ENCODE measurements at regions not wholly inside any gene's neighbourhood (a gene's known extent, or its start where the extent isn't known, plus 50 kb on each side); places are given as distances from the start of the nearest gene placed in this dataset.
"Not testable (repeated sequence)": the region's sequence is repeated elsewhere in the genome, so short reads cannot be mapped to it uniquely, and the experiment has no call there.

DNA sequence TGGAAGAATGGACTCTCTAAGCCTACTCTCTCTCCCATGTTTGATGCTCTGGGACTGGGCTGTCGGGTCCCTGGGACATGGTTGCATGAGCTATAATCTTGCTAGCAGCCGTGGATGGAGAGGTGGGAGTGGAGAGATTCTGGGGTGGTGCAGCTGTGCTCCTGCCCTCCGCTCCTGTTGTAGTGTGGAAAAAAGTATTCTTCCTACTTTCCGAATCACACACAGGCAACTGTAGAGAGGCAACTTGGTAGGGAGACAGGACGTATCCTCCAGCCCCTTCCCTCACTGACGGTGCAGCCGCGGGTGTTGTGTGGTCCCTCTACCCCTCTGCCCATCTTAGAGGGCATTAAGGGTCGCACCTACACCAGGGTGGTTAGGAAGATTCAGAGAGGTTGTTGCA, 281.4 kb upstream of the TLE3 start:
- Mint-ChIP-seq H3K9me3 (peaks cover 9% of the 10 kb centered on the region), H3K27ac (no peak overlapping the region), H3K4me3 (no peak overlapping the region), H3K36me3 (ENCODE audit: low read depth) (no peaks in the 10 kb centered on the region), H3K27me3 (ENCODE audit: low read depth) (peaks cover 36% of the 10 kb centered on the region), H3K4me1 (ENCODE audit: low read depth) (no peaks in the 10 kb centered on the region)

DNA sequence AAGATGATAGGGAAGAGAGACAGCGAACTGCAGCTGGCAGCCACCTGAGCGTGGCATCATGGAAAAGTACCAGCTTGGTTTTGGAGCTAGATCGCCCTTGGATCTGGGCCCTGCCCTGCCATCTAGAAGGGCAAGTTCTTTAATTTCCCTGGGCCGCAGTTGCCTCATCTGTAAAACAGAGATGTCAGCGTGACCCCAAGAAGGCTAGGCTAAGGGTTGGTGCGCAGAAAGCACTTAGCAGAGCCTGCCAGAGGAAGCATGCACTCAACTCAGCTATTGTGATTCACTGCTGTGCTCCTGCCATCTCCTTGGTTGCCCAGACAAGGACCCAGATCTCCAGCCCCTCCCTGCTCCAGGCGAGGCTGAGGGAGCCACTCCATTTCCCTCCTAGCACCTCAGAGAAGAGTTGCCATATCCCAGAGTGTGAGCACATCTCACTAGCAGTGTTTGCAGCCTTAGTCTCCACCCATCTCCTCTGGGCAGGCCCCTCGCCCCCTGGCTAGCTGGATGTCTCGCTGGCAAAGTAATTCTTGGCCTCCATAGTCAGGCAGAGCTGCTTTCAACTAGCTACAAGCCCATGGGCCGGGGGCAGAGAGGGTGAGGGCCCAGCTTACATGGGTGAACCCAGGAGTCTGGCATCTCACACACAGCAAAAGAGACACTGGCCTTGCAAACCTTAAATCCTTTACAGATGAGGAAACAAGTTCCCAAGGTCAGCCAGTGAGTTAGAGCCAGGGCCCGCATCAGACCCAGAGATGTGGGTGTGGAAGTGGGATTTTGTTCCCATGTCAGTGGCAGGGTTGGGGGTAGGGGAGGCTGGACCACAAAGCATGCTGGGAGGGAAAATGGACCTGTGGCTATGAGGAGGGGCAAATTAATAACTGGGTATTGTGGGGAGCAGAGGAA, 280.7 kb upstream of the TLE3 start:
- no peak overlapping the region for H3K27ac Mint-ChIP-seq
- no peaks in the 10 kb centered on the region for H3K4me1 Mint-ChIP-seq (ENCODE audit: low read depth)

DNA sequence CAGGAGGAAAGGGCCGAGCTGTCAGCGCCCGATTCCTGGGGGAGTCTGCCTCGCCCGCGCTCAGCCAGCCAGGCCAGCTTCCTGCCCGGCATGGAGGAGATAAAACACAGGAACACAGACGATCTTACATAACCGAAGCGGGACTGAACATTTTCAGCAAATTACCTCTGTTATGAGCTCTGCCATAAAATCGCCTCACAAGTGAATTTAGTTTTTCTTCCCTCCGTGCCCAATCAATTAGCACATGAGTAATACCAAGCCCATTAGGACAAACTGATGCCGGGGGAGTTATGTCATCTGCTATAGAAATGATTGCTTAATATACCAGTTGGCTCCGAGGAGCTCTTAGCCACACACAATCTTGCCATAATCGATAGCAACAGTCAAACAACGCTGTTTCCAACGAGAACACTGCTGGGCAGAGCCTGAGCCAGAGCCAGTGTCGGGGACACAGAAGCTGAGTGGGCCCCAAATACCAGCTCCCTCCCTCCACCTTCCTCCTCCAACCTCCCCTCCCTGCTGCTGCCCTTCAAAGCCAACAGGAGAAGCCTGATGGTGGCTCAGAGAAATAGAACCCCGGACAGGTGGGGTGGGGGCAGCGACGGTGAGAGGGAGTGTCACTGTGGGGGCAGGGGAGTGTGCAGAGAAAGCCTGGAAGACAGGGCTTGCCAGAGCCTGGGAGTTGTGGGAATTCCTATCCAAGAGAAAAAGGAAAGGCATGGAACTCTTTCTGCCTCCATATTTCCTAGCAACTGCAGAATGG, 279.4 kb upstream of the TLE3 start:
- Mint-ChIP-seq H3K4me1 (ENCODE audit: low read depth) (no peaks in the 10 kb centered on the region), H3K27ac (no peak overlapping the region), H3K27me3 (ENCODE audit: low read depth) (peaks cover 54% of the 10 kb centered on the region)

More for the DNA sequence above, 280.7 kb upstream of the TLE3 start:
- H3K9me3 Mint-ChIP-seq, result peaks cover 9% of the 10 kb centered on the region
- no peak overlapping the region for H3K4me3 Mint-ChIP-seq
- no peaks in the 10 kb centered on the region for H3K36me3 Mint-ChIP-seq (ENCODE audit: low read depth)
- peaks cover 42% of the 10 kb centered on the region for H3K27me3 Mint-ChIP-seq (ENCODE audit: low read depth)

DNA sequence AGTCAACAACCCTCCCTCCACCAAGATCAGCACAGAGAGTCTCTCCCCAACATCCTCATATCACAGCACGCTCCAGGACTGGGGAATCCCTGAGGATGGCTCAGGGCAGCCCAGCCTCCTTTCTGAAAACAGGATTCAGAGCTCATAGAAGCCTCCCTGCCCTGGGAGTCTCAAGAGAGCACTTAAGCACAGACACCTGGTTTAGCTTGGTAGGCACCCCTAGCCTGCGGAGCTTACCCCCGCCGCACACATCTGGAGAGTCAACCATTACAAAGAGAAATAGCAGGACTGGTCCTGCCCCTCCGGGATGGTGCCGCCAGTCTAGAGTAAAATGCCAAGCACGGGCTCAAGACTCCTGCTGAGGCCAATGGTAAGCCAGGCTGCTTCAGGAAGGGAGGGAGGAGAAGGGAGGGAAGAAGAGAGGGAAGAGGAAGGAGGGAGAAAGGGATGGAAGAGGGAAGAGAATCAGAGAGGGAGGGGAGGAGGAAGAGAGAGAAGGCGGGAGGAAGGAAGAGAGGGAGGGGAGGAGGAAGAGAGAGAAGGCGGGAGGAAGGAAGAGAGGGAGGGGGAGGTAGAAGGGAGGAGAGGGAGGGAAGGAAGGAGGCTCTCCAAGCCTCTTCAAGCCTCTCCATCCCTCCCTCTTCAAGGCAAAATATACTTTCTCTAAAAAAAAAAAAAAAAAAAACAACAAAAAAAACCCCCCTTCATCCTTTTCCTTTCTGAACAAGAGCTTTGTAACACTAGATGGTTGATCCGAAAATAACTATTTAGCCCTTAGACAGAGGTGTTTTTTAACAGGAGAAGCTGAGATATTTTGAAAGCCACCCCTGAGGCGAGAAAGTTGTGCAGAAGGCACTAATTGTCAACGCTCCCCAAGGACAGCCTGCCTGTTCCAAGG, 278.6 kb upstream of the TLE3 start:
- Mint-ChIP-seq H3K27ac (no peak overlapping the region), H3K36me3 (ENCODE audit: low read depth) (no peaks in the 10 kb centered on the region), H3K4me3 (no peak overlapping the region), H3K4me1 (ENCODE audit: low read depth) (no peaks in the 10 kb centered on the region), H3K27me3 (ENCODE audit: low read depth) (peaks cover 57% of the 10 kb centered on the region), H3K9me3 (no peaks in the 10 kb centered on the region)

More for the DNA sequence above, 279.4 kb upstream of the TLE3 start:
- no peak overlapping the region for H3K4me3 Mint-ChIP-seq
- no peaks in the 10 kb centered on the region for H3K36me3 Mint-ChIP-seq (ENCODE audit: low read depth)
- peaks cover 8% of the 10 kb centered on the region for H3K9me3 Mint-ChIP-seq

DNA sequence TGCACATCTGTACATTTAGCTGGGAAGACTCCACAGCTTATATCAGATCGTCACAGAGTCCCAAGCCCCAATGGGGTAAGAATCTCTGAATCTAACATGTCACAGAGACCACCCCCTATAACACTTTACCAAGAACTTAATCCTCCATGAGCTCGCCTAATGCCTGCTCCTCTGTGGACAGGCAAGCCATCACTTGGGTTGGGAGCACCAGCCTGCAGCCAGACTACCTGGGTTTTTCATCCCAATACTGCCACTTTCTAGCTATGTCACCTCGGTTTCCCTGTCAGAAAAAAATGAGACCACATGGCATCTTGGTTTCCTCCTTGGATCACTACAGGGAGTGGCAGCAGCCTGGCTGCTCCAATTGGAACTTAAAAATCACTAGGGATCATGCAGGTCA, 277.9 kb upstream of the TLE3 start:
- peaks cover 64% of the 10 kb centered on the region for H3K27me3 Mint-ChIP-seq (ENCODE audit: low read depth)
- H3K27ac Mint-ChIP-seq, result no peak overlapping the region
- no peak overlapping the region for H3K4me3 Mint-ChIP-seq
- no peaks in the 10 kb centered on the region for H3K4me1 Mint-ChIP-seq (ENCODE audit: low read depth)
- no peaks in the 10 kb centered on the region for H3K36me3 Mint-ChIP-seq (ENCODE audit: low read depth)
- H3K9me3 Mint-ChIP-seq, result no peaks in the 10 kb centered on the region

DNA sequence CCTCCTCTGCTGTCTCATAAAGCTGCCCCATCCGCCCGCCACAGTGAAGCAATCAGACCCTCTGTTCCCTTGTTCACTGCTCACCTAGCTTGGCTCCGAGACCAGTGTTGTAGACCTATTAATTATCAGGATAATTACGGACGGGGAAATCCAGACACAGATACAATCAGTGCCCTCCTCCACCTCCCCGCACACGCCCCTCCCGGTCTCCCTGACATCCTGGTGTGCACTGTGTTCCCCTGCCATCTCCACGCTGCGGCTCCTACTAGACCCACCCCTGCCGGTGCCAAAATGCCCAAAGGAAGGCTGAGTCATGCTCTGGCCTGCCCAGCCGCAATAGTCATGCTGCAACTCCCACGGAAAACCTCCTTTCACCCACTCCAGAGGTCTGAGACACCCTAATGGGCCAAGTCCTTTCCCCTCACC, 277.3 kb upstream of the TLE3 start:
- no peaks in the 10 kb centered on the region for H3K9me3 Mint-ChIP-seq
- no peaks in the 10 kb centered on the region for H3K36me3 Mint-ChIP-seq (ENCODE audit: low read depth)
- no peak overlapping the region for H3K27ac Mint-ChIP-seq
- peaks cover 70% of the 10 kb centered on the region for H3K27me3 Mint-ChIP-seq (ENCODE audit: low read depth)
- no peaks in the 10 kb centered on the region for H3K4me1 Mint-ChIP-seq (ENCODE audit: low read depth)
- H3K4me3 Mint-ChIP-seq, result no peak overlapping the region

DNA sequence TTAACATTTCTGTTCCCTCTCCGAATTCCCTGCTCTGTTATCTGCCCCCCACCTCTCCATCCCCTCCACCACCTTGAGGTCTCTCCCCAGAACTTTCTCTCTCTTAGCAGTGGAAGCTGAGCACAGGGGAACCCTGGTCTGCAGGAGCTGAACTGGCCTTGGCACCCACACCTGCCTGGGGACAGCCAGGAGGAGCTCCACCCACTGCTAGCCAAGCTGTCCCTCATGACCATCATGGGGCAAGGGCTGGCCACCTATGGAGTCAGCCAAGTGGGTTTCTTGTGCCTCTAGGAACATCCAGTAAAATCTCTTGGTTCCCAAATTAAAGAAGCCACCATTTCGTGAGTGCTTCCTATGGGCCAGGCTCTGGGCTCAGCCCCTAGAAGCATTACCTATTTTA, 276.4 kb upstream of the TLE3 start:
- H3K4me3 Mint-ChIP-seq, result no peak overlapping the region
- H3K36me3 Mint-ChIP-seq (ENCODE audit: low read depth), result no peaks in the 10 kb centered on the region
- peaks cover 76% of the 10 kb centered on the region for H3K27me3 Mint-ChIP-seq (ENCODE audit: low read depth)
- H3K4me1 Mint-ChIP-seq (ENCODE audit: low read depth), result no peaks in the 10 kb centered on the region
- H3K27ac Mint-ChIP-seq, result no peak overlapping the region
- no peaks in the 10 kb centered on the region for H3K9me3 Mint-ChIP-seq

DNA sequence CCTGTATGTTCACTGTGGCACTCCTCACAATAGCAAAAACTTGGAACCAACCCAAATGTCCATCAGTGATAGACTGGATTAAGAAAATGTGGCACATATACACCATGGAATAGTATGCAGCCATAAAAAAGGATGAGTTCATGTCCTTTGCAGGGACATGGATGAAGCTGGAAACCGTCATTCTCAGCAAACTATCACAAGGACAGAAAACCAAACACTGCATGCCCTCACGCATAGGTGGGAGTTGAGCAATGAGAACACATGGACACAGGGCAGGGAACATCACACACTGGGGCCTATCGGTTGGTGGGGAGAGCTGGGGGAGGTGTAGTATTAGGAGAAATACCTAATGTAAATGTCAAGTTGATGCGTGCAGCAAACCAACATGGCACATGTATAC, 275.7 kb upstream of the TLE3 start:
- H3K4me1 Mint-ChIP-seq (ENCODE audit: low read depth); H3K36me3 Mint-ChIP-seq (ENCODE audit: low read depth); H3K27ac Mint-ChIP-seq; H3K9me3 Mint-ChIP-seq; H3K4me3 Mint-ChIP-seq: not testable (repeated sequence)
- H3K27me3 Mint-ChIP-seq (ENCODE audit: low read depth), result peaks cover 81% of the 10 kb centered on the region

DNA sequence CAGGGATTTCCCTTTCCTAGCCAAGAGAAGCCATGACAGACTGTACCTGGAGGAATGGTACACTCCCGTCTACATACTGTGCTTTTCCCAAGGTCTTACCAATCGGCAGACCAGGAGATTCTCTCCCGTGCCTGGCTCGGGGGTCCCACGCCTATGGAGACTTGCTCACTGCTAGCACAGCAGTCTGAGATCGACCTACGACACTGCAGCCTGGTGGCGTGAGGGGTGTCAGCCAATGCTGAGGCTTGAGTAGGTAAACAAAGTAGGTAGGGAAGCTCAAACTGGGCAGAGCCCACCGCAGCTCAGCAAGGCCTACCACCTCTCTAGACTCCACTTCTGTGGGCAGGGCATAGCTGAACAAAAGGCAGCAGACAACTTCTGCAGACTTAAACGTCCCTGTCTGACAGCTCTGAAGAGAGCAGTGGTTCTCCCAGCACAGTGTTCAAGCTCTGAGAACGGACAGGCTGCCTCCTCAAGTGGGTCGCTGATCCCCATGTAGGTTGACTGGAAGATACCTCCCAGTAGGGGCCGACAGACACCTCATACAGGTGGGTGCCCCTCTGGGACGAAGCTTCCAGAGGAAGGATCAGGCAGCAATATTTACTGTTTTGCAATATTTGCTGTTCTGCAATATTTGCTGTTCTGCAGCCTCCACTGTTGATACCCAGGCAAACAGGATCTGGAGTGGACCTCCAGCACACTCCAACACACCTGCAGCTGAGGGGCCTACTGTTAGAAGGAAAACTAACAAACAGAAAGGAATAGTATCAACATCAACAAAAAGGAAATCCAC, 270.4 kb upstream of the TLE3 start:
- H3K36me3 Mint-ChIP-seq (ENCODE audit: low read depth); H3K9me3 Mint-ChIP-seq; H3K4me3 Mint-ChIP-seq; H3K4me1 Mint-ChIP-seq (ENCODE audit: low read depth); H3K27ac Mint-ChIP-seq: not testable (repeated sequence)
- H3K27me3 Mint-ChIP-seq (ENCODE audit: low read depth), result peaks cover 72% of the 10 kb centered on the region

DNA sequence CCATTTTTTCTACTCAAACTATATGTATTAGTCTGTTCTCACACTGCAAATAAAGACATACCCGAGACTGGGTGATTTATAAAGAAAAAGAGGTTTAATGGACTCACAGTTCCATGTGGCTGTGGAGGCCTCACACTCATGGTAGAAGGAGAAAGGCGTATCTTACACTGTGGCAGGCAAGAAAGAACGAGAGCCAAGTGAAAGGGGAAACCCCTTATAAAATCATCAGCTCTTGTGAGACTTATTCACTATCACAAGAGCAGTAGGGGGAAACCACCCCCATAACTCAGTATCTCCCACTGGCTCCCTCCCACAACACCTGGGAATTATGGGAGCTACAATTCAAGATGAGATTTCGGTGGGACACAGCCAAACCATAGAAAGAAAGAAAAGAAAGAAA, 266.3 kb upstream of the TLE3 start:
- not testable (repeated sequence) for H3K9me3 Mint-ChIP-seq; H3K4me3 Mint-ChIP-seq; H3K27ac Mint-ChIP-seq; H3K36me3 Mint-ChIP-seq (ENCODE audit: low read depth); H3K4me1 Mint-ChIP-seq (ENCODE audit: low read depth)
- H3K27me3 Mint-ChIP-seq (ENCODE audit: low read depth), result peaks cover 35% of the 10 kb centered on the region

DNA sequence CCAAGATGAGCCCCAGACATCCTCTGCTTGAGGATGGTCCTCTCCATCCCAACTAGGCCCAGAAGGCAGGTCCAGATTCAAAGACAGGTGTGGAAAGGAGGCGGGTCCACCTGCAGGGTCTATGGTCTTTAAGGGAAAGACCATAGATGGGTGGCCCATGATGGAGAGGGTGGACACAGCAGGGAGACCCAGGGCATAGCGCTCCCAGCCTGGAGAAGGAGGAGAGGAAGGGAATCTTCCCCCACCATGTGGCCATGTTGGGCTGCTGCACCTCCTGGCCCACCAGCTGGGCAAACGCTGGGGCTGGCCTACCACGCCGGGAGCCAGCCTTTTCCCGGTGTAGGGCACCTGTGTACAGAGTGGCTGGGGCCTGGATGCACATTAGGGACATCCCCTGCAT, 265.2 kb upstream of the TLE3 start:
- peaks cover 28% of the 10 kb centered on the region for H3K27me3 Mint-ChIP-seq (ENCODE audit: low read depth)
- H3K36me3 Mint-ChIP-seq (ENCODE audit: low read depth), result no peaks in the 10 kb centered on the region
- H3K4me1 Mint-ChIP-seq (ENCODE audit: low read depth), result no peaks in the 10 kb centered on the region
- no peaks in the 10 kb centered on the region for H3K9me3 Mint-ChIP-seq
- H3K27ac Mint-ChIP-seq, result no peak overlapping the region
- H3K4me3 Mint-ChIP-seq, result no peak overlapping the region

DNA sequence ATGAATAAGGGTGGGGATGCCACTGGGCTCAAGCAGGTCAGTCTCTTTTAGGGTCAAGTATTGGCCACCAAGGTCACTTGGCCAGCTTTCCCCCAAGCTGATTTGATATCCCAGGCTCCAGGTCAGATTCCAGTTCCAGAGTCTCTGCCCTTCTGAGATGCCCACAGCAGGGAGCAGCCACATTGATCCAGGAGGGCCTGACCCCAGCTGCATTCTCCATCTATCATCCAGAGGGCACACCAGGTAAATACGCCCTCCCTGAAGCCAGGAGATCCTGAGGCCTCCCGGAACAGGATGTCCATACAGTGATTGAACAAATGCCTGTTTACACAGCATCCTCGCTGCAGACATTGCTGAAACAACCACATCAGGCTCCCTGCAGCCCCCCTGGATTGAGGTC, 264.6 kb upstream of the TLE3 start:
- Mint-ChIP-seq H3K27ac (no peak overlapping the region), H3K4me3 (no peak overlapping the region), H3K27me3 (ENCODE audit: low read depth) (peaks cover 28% of the 10 kb centered on the region), H3K4me1 (ENCODE audit: low read depth) (no peaks in the 10 kb centered on the region), H3K36me3 (ENCODE audit: low read depth) (no peaks in the 10 kb centered on the region), H3K9me3 (no peaks in the 10 kb centered on the region)

DNA sequence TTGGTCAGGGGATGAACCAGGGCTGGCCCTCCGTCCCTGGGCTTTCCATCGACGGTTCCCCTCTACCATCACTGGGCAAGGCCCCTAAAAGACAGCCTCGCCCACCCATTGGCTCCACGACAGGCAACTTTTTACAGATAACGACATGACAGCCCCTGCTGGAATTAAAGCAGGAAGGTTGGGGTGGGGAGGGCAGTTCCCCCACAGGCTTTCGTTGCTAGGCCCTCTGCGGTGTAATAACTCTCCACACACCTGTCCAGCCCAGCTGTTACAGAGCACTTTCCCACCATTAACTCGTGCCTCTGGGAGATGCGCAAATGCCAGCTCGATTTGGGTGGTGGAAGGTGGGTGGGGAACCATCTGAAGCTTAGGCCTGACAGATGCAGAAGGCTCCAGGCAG, 264.2 kb upstream of the TLE3 start:
- Mint-ChIP-seq H3K36me3 (ENCODE audit: low read depth) (no peaks in the 10 kb centered on the region), H3K4me1 (ENCODE audit: low read depth) (no peaks in the 10 kb centered on the region), H3K27me3 (ENCODE audit: low read depth) (peaks cover 26% of the 10 kb centered on the region), H3K27ac (no peak overlapping the region), H3K4me3 (no peak overlapping the region), H3K9me3 (no peaks in the 10 kb centered on the region)

DNA sequence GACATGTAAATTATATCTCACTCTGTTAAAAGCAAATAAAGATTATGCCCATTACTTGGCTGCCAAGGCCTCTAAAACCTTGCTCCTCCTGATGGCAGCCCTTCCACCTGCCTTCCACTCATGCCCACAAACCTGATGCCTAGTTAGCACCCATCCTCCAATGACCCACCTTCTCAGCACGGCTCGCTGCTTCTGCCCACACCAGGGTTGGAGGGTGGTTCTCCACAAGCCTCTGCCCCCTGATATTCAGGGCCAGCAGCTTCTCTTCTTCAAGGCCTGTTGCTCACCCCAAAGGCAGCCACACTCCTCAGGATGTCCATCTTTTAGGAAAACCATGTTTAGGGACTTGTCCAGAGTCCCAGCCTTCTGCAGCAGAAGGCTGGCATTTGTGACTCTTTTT, 263.4 kb upstream of the TLE3 start:
- H3K27ac Mint-ChIP-seq, result no peak overlapping the region
- H3K4me1 Mint-ChIP-seq (ENCODE audit: low read depth), result no peaks in the 10 kb centered on the region
- H3K4me3 Mint-ChIP-seq, result no peak overlapping the region
- no peaks in the 10 kb centered on the region for H3K9me3 Mint-ChIP-seq
- H3K27me3 Mint-ChIP-seq (ENCODE audit: low read depth), result peaks cover 18% of the 10 kb centered on the region
- H3K36me3 Mint-ChIP-seq (ENCODE audit: low read depth), result no peaks in the 10 kb centered on the region
